Immature natural killer cell (primary cell): ENCODE measurements at regions not wholly inside any gene's neighbourhood (a gene's known extent, or its start where the extent isn't known, plus 50 kb on each side); places are given as distances from the start of the nearest gene placed in this dataset.

Experiments
- DNase-seq, 3 donors: peaks; one replicate each; pipeline ENCODE4 v3.0.0; 2022; ENCODE audit warnings: mixed read lengths in 1 of 3
- H3K27ac Mint-ChIP-seq, 6 donors: one replicate each; pipeline ENCODE4 v1.8.0; 2020; ENCODE audit warnings: mixed read lengths in 6 of 6, mild to moderate bottlenecking in 5 of 6, inconsistent platforms in 4 of 6, moderate library complexity in 3 of 6
- H3K27me3 Mint-ChIP-seq, 3 donors: one replicate each; pipeline ENCODE4 v1.8.0; 2020 to 2021; ENCODE audit warnings: low read depth in 3 of 3, mild to moderate bottlenecking in 3 of 3, mixed read lengths in 3 of 3, moderate library complexity in 3 of 3, inconsistent platforms in 1 of 3
- H3K36me3 Mint-ChIP-seq, 3 donors: one replicate each; pipeline ENCODE4 v1.8.0; 2020; ENCODE audit warnings: mixed read lengths in 3 of 3, inconsistent platforms in 2 of 3, mild to moderate bottlenecking in 2 of 3
- H3K4me1 Mint-ChIP-seq, 2 donors: one replicate each; pipeline ENCODE4 v1.8.0; 2020; ENCODE audit warnings: inconsistent platforms in 2 of 2, mild to moderate bottlenecking in 2 of 2, mixed read lengths in 2 of 2, moderate library complexity in 1 of 2
- H3K4me3 Mint-ChIP-seq, 5 donors: one replicate each; pipeline ENCODE4 v1.8.0; 2020; ENCODE audit warnings: mild to moderate bottlenecking in 5 of 5, mixed read lengths in 5 of 5, inconsistent platforms in 3 of 5, moderate library complexity in 3 of 5
- H3K9me3 Mint-ChIP-seq, 6 donors: one replicate each; pipeline ENCODE4 v1.8.0; 2020; ENCODE audit warnings: mild to moderate bottlenecking in 6 of 6, mixed read lengths in 6 of 6, inconsistent platforms in 4 of 6, moderate library complexity in 3 of 6

DNA sequence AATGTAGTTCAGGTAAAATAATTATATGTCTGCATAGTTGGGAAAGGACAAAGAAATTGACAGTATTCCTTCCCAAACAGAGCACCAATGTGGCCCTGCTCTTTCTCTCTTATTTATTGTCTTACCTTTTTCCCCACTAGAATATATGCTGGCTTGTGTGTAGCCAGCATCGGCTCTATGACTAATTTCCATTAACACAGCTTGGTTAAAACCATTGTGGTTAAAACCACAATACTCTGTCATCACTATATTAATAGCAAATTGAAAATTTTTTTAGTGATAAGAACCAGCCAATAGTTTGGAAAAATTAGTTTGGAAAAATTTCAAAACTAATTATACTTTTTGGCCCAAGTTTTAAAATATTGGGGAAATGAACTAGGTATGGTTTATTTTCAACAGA lies 535.1 kb downstream of the UTRN start:
- no peaks in the 10 kb centered on the region for H3K9me3 Mint-ChIP-seq
- peaks cover 0 to 7% (median 4%) of the 10 kb centered on the region in 3 donors for H3K27me3 Mint-ChIP-seq
- peaks cover 22 to 27% of the 10 kb centered on the region in 2 donors for H3K4me1 Mint-ChIP-seq
- peaks cover 5 to 22% (median 11%) of the 10 kb centered on the region in 3 donors for H3K36me3 Mint-ChIP-seq
- peak in 1 of 3 donors; percentile 3 for DNase-seq
- peak overlapping the region in 1 of 6 donors; percentile 57 for H3K27ac Mint-ChIP-seq
- H3K4me3 Mint-ChIP-seq: no peak overlapping the region

DNA sequence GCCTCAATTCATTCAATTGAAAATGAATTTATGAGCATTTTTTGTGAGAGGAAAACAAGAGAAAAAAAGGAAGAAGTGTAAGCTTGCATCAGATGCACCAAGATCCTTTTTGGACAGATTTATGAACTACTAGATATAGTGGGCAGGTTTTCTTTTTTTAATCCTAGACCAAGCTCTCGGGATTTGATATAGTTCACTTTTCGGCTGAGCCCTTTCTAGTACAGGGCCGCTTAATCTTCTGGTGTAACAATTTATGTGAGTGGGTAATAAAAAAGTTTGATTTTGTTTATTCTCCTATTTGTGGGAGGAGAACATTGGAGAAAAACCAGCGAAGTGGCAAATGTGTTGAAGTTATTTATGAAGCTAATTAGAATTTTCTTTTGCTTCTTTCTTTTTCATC lies 538.0 kb downstream of the UTRN start:
- peak overlapping the region in 4 of 6 donors; percentile 22 to 73 (median 71) for H3K27ac Mint-ChIP-seq
- H3K27me3 Mint-ChIP-seq: peaks cover 0 to 5% (median 2%) of the 10 kb centered on the region in 3 donors
- H3K4me3 Mint-ChIP-seq: no peak overlapping the region
- DNase-seq: no peak
- peaks cover 9 to 31% (median 18%) of the 10 kb centered on the region in 3 donors for H3K36me3 Mint-ChIP-seq
- peaks cover 24 to 27% of the 10 kb centered on the region in 2 donors for H3K4me1 Mint-ChIP-seq
- H3K9me3 Mint-ChIP-seq: no peaks in the 10 kb centered on the region

GRCh38 chr6:144824018-144824417 lies 538.9 kb downstream of the UTRN start:
- no peaks in the 10 kb centered on the region for H3K9me3 Mint-ChIP-seq
- peak overlapping the region in 4 of 6 donors; percentile 2 to 84 (median 31) for H3K27ac Mint-ChIP-seq
- peaks cover 15 to 21% of the 10 kb centered on the region in 2 donors for H3K4me1 Mint-ChIP-seq
- no peak overlapping the region for H3K4me3 Mint-ChIP-seq
- peaks cover 0 to 5% (median 2%) of the 10 kb centered on the region in 3 donors for H3K27me3 Mint-ChIP-seq
- H3K36me3 Mint-ChIP-seq: peaks cover 9 to 31% (median 21%) of the 10 kb centered on the region in 3 donors
- DNase-seq: no peak

DNA sequence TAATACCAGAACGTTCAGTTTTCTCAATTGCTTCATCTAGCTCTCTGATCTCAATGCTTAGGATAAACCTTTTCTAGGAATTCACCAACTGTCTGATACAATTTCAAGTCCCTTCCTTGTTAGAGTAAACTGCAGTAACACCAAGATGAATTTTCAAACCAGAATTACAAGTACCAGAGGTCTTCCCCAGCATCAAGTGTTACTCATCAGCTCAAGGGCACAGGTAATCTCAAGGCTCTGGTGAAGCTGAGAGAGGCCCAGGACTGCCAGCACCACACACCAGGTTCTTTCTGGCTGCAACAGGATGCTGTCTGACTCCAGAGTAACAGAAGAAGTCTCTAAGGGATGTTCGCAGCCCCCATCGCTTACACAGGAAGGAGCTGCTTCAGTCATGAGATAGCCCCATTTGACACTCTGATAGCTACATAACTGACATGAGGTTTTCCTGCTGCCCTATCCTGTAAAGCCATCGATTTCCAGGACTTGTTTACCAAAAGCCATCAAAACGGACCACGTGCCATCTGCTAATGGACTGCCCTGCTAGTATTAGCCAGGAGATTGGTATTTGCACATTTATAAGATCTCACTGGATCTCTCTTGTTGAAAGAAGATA lies 549.4 kb downstream of the UTRN start:
- H3K27me3 Mint-ChIP-seq: peaks cover 0 to 11% (median 10%) of the 10 kb centered on the region in 3 donors
- DNase-seq: no peak
- peaks cover 0 to 4% of the 10 kb centered on the region in 2 donors for H3K4me1 Mint-ChIP-seq
- H3K27ac Mint-ChIP-seq: peak overlapping the region in 1 of 6 donors; percentile 47
- H3K36me3 Mint-ChIP-seq: peaks cover 5 to 55% (median 34%) of the 10 kb centered on the region in 3 donors
- peak overlapping the region in 1 of 5 donors; percentile 21 for H3K4me3 Mint-ChIP-seq
- H3K9me3 Mint-ChIP-seq: no peaks in the 10 kb centered on the region

DNA sequence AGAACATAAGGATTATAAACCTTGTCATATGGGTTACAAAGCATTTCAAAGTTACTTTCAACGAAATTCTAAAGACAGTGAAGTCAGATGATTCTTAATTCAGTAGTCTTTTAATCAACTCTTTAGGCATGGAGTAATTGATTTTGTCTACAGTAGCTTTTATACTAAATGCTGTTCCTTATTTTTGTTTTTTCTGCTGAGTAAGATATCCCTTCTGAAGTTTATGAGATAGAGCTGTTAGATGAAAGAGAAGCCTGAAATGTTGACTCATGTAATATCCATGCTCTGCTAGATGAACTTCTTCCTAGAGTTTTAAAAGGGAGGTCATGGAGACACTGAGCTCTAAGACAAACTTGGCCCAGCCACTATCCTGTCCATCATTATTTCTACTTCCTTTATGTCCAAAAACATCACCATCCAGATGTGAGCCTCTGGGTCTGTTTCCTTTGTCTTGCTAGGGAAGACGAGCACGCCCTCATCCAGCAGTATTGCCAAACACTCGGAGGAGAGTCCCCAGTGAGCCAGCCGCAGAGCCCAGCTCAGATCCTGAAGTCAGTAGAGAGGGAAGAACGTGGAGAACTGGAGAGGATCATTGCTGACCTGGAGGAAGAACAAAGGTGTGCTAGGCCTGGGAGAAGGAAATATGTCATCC lies 550.3 kb downstream of the UTRN start:
- no peaks in the 10 kb centered on the region for H3K9me3 Mint-ChIP-seq
- DNase-seq: no peak
- H3K27ac Mint-ChIP-seq: peak overlapping the region in 4 of 6 donors; percentile 36 to 65 (median 54)
- peaks cover 0 to 11% (median 10%) of the 10 kb centered on the region in 3 donors for H3K27me3 Mint-ChIP-seq
- peaks cover 5 to 57% (median 35%) of the 10 kb centered on the region in 3 donors for H3K36me3 Mint-ChIP-seq
- H3K4me3 Mint-ChIP-seq: no peak overlapping the region
- H3K4me1 Mint-ChIP-seq: peaks cover 0 to 4% of the 10 kb centered on the region in 2 donors

DNA sequence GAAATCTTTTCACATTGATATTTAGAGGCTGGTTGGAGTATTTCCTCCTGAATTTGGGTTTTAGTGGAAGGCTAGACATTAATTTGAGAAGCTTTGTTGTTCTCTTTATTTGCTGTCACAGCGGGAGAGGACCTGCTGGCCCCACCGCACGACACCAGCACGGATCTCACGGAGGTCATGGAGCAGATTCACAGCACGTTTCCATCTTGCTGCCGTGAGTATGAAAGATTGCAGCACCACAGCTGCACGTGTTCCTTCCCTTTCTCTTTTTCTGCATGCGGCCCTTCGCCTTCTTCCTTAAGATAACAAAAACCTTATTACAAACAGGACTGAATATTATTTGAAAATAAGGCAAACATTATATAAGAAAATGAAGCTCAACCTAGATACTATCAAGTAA lies 555.5 kb downstream of the UTRN start:
- H3K4me1 Mint-ChIP-seq: peaks cover under 1 to 6% of the 10 kb centered on the region in 2 donors
- peaks cover 14 to 52% (median 40%) of the 10 kb centered on the region in 3 donors for H3K36me3 Mint-ChIP-seq
- peaks cover 2 to 8% (median 6%) of the 10 kb centered on the region in 3 donors for H3K27me3 Mint-ChIP-seq
- no peak overlapping the region for H3K4me3 Mint-ChIP-seq
- no peaks in the 10 kb centered on the region for H3K9me3 Mint-ChIP-seq
- no peak for DNase-seq
- peak overlapping the region in 1 of 6 donors; percentile 29 for H3K27ac Mint-ChIP-seq

GRCh38 chr6:144843701-144844100 lies 558.6 kb downstream of the UTRN start:
- H3K27ac Mint-ChIP-seq: peak overlapping the region in 3 of 6 donors; percentile 17 to 68 (median 34)
- H3K4me1 Mint-ChIP-seq: peaks cover 5 to 24% of the 10 kb centered on the region in 2 donors
- H3K4me3 Mint-ChIP-seq: no peak overlapping the region
- H3K36me3 Mint-ChIP-seq: peaks cover 30 to 53% (median 37%) of the 10 kb centered on the region in 3 donors
- H3K9me3 Mint-ChIP-seq: no peaks in the 10 kb centered on the region
- DNase-seq: no peak
- peaks cover 4 to 6% (median 5%) of the 10 kb centered on the region in 3 donors for H3K27me3 Mint-ChIP-seq

DNA sequence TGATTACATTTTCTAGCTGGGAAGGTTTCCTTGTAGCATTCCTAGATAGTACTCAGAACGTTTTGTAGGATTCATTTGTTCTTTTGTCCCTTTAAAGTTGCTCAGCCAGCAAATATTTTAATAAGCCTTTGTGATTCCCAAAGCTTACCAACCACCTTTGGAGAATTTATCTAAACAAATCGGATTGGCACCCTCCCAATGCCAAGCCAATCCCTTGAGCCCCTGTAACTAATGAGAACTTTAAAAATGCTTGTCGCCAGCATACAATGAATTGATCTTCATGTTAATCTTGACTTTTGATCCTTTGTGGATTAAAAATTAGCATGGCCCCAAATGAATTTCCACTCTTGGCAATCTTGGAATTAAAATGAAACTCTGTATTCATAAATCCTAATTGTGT lies 559.5 kb downstream of the UTRN start:
- peaks cover 2 to 6% (median 5%) of the 10 kb centered on the region in 3 donors for H3K27me3 Mint-ChIP-seq

GRCh38 chr6:144845186-144845585 lies 560.1 kb downstream of the UTRN start:
- peaks cover 21 to 48% (median 44%) of the 10 kb centered on the region in 3 donors for H3K36me3 Mint-ChIP-seq

More for the DNA sequence above, 559.5 kb downstream of the UTRN start:
- H3K4me3 Mint-ChIP-seq: no peak overlapping the region
- H3K27ac Mint-ChIP-seq: peak overlapping the region in 4 of 6 donors; percentile 23 to 68 (median 36)
- no peak for DNase-seq
- peaks cover 21 to 46% (median 41%) of the 10 kb centered on the region in 3 donors for H3K36me3 Mint-ChIP-seq
- no peaks in the 10 kb centered on the region for H3K9me3 Mint-ChIP-seq
- peaks cover 5 to 27% of the 10 kb centered on the region in 2 donors for H3K4me1 Mint-ChIP-seq

DNA sequence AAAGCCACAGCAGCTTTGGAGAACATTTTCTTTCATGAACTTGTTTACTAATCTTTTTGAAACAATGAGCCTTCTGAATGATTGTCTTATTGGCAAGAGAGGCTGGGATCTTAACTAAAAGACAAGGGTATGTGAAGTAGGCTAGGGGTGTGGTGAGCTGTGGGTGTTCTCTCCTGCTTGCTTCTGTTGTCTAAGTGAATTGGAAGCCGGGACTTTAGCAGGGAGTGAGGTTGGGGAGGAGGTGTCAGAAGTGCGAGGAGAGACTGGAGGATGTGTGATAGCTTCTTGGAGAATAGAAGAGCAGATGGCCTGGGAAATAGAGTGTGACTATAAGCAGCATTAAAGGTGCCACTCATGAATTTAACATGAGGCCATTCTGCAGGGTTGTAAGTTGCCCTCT lies 562.8 kb downstream of the UTRN start:
- peaks cover 15 to 50% of the 10 kb centered on the region in 2 donors for H3K4me1 Mint-ChIP-seq
- no peak overlapping the region for H3K4me3 Mint-ChIP-seq
- H3K36me3 Mint-ChIP-seq: peaks cover 24 to 53% (median 45%) of the 10 kb centered on the region in 3 donors
- peak overlapping the region; percentile 22 to 78 (median 56) for H3K27ac Mint-ChIP-seq
- peaks cover 2 to 11% (median 4%) of the 10 kb centered on the region in 3 donors for H3K27me3 Mint-ChIP-seq
- H3K9me3 Mint-ChIP-seq: no peaks in the 10 kb centered on the region
- DNase-seq: no peak

More at GRCh38 chr6:144845186-144845585, 560.1 kb downstream of the UTRN start:
- Mint-ChIP-seq H3K27ac (no peak overlapping the region), H3K27me3 (peaks cover 2 to 6% (median 5%) of the 10 kb centered on the region in 3 donors), H3K4me1 (peaks cover 5 to 31% of the 10 kb centered on the region in 2 donors), H3K9me3 (no peaks in the 10 kb centered on the region), H3K4me3 (no peak overlapping the region)
- DNase-seq: no peak

GRCh38 chr6:144849920-144850319 lies 564.8 kb downstream of the UTRN start:
- Mint-ChIP-seq H3K4me1 (peaks cover 29 to 63% of the 10 kb centered on the region in 2 donors), H3K4me3 (no peak overlapping the region), H3K27ac (peak overlapping the region in 5 of 6 donors; percentile 9 to 72 (median 58)), H3K36me3 (peaks cover 16 to 49% (median 38%) of the 10 kb centered on the region in 3 donors), H3K9me3 (no peaks in the 10 kb centered on the region), H3K27me3 (peaks cover 2 to 11% (median 4%) of the 10 kb centered on the region in 3 donors)
- no peak for DNase-seq

DNA sequence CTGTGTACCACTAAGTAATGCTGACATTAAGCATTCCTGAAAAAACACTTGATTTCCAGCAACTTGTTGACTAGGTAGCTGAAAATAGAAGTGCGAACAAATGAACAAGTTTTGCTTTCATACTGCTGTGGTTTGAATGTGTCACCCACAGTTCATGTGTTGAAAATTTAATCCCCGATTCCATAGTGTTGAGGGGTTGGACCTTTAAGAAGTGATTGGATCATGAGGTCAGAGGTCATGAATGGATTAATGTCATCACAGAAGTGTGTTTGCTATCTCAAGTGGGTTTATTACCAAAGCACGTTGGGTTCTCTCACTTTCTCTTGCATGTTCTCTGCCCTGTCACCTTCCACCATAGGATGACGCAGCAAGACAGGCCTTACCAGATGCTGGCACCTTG lies 568.5 kb downstream of the UTRN start:
- DNase-seq: peak; percentile 39 to 51 (median 49)
- Mint-ChIP-seq H3K9me3 (no peaks in the 10 kb centered on the region), H3K27me3 (peaks cover 2 to 12% (median 8%) of the 10 kb centered on the region in 3 donors), H3K4me3 (peak overlapping the region in 3 of 5 donors; percentile 2 to 6 (median 5)), H3K27ac (peak overlapping the region; percentile 43 to 83 (median 74)), H3K4me1 (peaks cover 29 to 75% of the 10 kb centered on the region in 2 donors), H3K36me3 (peaks cover 4 to 23% (median 15%) of the 10 kb centered on the region in 3 donors)

GRCh38 chr6:144854654-144855053 lies 569.5 kb downstream of the UTRN start:
- peaks cover 4 to 20% (median 10%) of the 10 kb centered on the region in 3 donors for H3K36me3 Mint-ChIP-seq
- no peak for DNase-seq
- H3K27ac Mint-ChIP-seq: peak overlapping the region in 5 of 6 donors; percentile 9 to 84 (median 58)

GRCh38 chr6:144855375-144855774 lies 570.2 kb downstream of the UTRN start:
- H3K4me1 Mint-ChIP-seq: peaks cover 28 to 67% of the 10 kb centered on the region in 2 donors
- H3K4me3 Mint-ChIP-seq: no peak overlapping the region
- H3K9me3 Mint-ChIP-seq: no peaks in the 10 kb centered on the region
- H3K27me3 Mint-ChIP-seq: peaks cover 2 to 16% (median 7%) of the 10 kb centered on the region in 3 donors
- peaks cover 3 to 17% (median 7%) of the 10 kb centered on the region in 3 donors for H3K36me3 Mint-ChIP-seq
- peak overlapping the region; percentile 1 to 84 (median 67) for H3K27ac Mint-ChIP-seq
- no peak for DNase-seq

More at GRCh38 chr6:144854654-144855053, 569.5 kb downstream of the UTRN start:
- no peak overlapping the region for H3K4me3 Mint-ChIP-seq
- peaks cover 29 to 72% of the 10 kb centered on the region in 2 donors for H3K4me1 Mint-ChIP-seq
- H3K27me3 Mint-ChIP-seq: peaks cover 2 to 16% (median 8%) of the 10 kb centered on the region in 3 donors
- no peaks in the 10 kb centered on the region for H3K9me3 Mint-ChIP-seq
